ENCODE measurements at regions not wholly inside any gene's neighbourhood (a gene's known extent, or its start where the extent isn't known, plus 50 kb on each side); places are given as distances from the start of the nearest gene placed in this dataset.

- TF ChIP-seq GATA2 (IDR thresholded peaks at IDR 0.05; ENCODE audit: low read depth, low read length), result no peak
- TF ChIP-seq GATA3 (IDR thresholded peaks at IDR 0.05; ENCODE audit: low read depth, low read length), result no peak
Measured at GRCh38 chr9:104981543-104982129, 53.7 kb upstream of the ABCA1 start.
